HCT116 (cell line): ENCODE measurements at regions not wholly inside any gene's neighbourhood (a gene's known extent, or its start where the extent isn't known, plus 50 kb on each side); places are given as distances from the start of the nearest gene placed in this dataset.

Experiments used
- ATAC-seq: fragments of 200-7000 bp; cut with Tn5 transposase; 2 replicates; pipeline ENCODE4 v1.9.1; 2020; ENCODE audit warnings: mild to moderate bottlenecking, moderate library complexity
- BruUV-seq: library from RNA; stranded (reverse); fragments of 400-500 nt; replicated peaks from 2 replicates; lab custom pipeline; 2021; lab: Mats Ljungman, UMichigan
- CTCF ChIA-PET: fragments of 300-600 bp; sonication (Branson Sonifier 250); formaldehyde crosslinking; loops from one replicate; lab custom pipeline; 2021; ENCODE audit warnings: antibody characterized with exemption; lab: Charles Lee
- POLR2A ChIA-PET: fragments of 300-600, 350-600 bp; sonication (Branson Sonifier 250); formaldehyde crosslinking; loops from one replicate; lab custom pipeline; 2021; ENCODE audit warnings: antibody characterized with exemption; lab: Charles Lee
- RAD21 ChIA-PET, 2 experiments: fragments of 300-600 bp; sonication (Branson Sonifier 250); formaldehyde crosslinking; loops; one replicate each; lab custom pipeline; 2023; ENCODE audit warnings: low total read pairs in 2 of 2; ENCODE audit not compliant: uncharacterized antibody in 2 of 2, unreplicated experiment in 2 of 2, low non-redundant PET in 1 of 2; lab: Charles Lee
- DNase-seq: peaks from one replicate; pipeline ENCODE4 v3.0.0-alpha.2; 2010; ENCODE audit warnings: low read depth, low spot score
- H2AFZ ChIP-seq: fragments of 200-600 bp; shearing (Covaris generic), sonication (generic); 2 replicates; pipeline ENCODE4 v1.6.1; 2017; ENCODE audit warnings: low read depth, mixed run types, mixed read lengths, antibody characterized with exemption, low read length; ENCODE audit not compliant: poor library complexity, severe bottlenecking
- H3K27ac ChIP-seq: 2 replicates; pipeline ENCODE4 v1.5.1; 2012; ENCODE audit warnings: low read depth, low read length
- H3K27me3 ChIP-seq: fragments of 200-600 bp; sonication (generic); 2 replicates; pipeline ENCODE4 v1.6.1; 2016; ENCODE audit warnings: mixed run types, low read length, mixed read lengths; ENCODE audit not compliant: insufficient read depth
- H3K36me3 ChIP-seq, 2 experiments: fragments of 200-500 bp in 1 of 2; fragments of 200-600 bp in 1 of 2; sonication (Bioruptor generic) in 1 of 2; sonication (generic) in 1 of 2; 2 replicates each; pipeline versions ENCODE4 v1.5.1 to v1.6.1; 2014 to 2016; ENCODE audit warnings: low read length in 2 of 2, inconsistent platforms in 1 of 2, mixed read lengths in 1 of 2, mixed run types in 1 of 2; ENCODE audit not compliant: insufficient read depth in 2 of 2, control insufficient read depth in 1 of 2
- H3K4me1 ChIP-seq, 2 experiments: fragments of 200-600 bp in 1 of 2; sonication (generic) in 1 of 2; 2 replicates each; pipeline versions ENCODE4 v1.5.1 to v1.6.1; 2012 to 2017; ENCODE audit warnings: low read length in 2 of 2, inconsistent platforms in 1 of 2, mild to moderate bottlenecking in 1 of 2, mixed read lengths in 1 of 2, mixed run types in 1 of 2, moderate library complexity in 1 of 2; ENCODE audit not compliant: insufficient read depth in 2 of 2, control insufficient read depth in 1 of 2
- H3K4me2 ChIP-seq: fragments of 200-600 bp; sonication (generic); 2 replicates; pipeline ENCODE4 v1.6.1; 2017; ENCODE audit warnings: mixed run types, low read length, mixed read lengths
- H3K4me3 ChIP-seq, 2 experiments: fragments of 200-600 bp in 1 of 2; sonication (generic) in 1 of 2; replicated peaks in 1 of 2; 2 replicates each; pipeline ENCODE4 v1.5.1; 2011 to 2016; ENCODE audit warnings: low read length in 2 of 2, control low read depth in 1 of 2, low read depth in 1 of 2, mild to moderate bottlenecking in 1 of 2, mixed read lengths in 1 of 2, mixed run types in 1 of 2
- H3K79me2 ChIP-seq: fragments of 200-600 bp; sonication (generic); 2 replicates; pipeline ENCODE4 v1.6.1; 2017; ENCODE audit warnings: mild to moderate bottlenecking, mixed run types, low read length, moderate library complexity, mixed read lengths; ENCODE audit not compliant: insufficient read depth
- H3K9ac ChIP-seq: fragments of 200-600 bp; sonication (generic); 2 replicates; pipeline ENCODE4 v1.6.1; 2016; ENCODE audit warnings: low read length, mixed read lengths
- H3K9me2 ChIP-seq: fragments of 200-600 bp; sonication (generic), shearing (Covaris generic); 2 replicates; pipeline ENCODE4 v1.6.1; 2017; ENCODE audit warnings: mixed run types, mild to moderate bottlenecking, moderate library complexity; ENCODE audit not compliant: insufficient read depth
- H3K9me3 ChIP-seq, 2 experiments: fragments of 200-500 bp in 1 of 2; fragments of 200-600 bp in 1 of 2; sonication (Bioruptor generic) in 1 of 2; sonication (generic) in 1 of 2; 2 replicates each; pipeline ENCODE4 v1.6.1; 2014 to 2017; ENCODE audit warnings: low read length in 2 of 2, mixed read lengths in 2 of 2, inconsistent platforms in 1 of 2, low read depth in 1 of 2, mild to moderate bottlenecking in 1 of 2, mixed run types in 1 of 2, moderate library complexity in 1 of 2; ENCODE audit not compliant: control insufficient read depth in 1 of 2, insufficient read depth in 1 of 2
- H4K20me1 ChIP-seq: fragments of 200-600 bp; sonication (generic), shearing (Covaris generic); 2 replicates; pipeline ENCODE4 v1.6.1; 2017; ENCODE audit warnings: mixed run types, mild to moderate bottlenecking, moderate library complexity; ENCODE audit not compliant: insufficient read depth
- JUND ChIP-seq: IDR thresholded peaks from 2 replicates; pipeline ENCODE4 v1.6.1; 2012
- TCF7L2 ChIP-seq: IDR thresholded peaks from 2 replicates; pipeline ENCODE4 v1.7.0; 2011; ENCODE audit warnings: borderline replicate concordance, inconsistent platforms; ENCODE audit not compliant: insufficient read depth, insufficient read length; ENCODE audit errors: extremely low read depth
- ZNF274 ChIP-seq: fragments of 200-500 bp; sonication (Bioruptor generic); IDR thresholded peaks from 2 replicates; pipeline ENCODE4 v1.6.1; 2014; ENCODE audit warnings: mild to moderate bottlenecking, low read depth, low read length, inconsistent platforms
- intact Hi-C: fragments of 100-400 bp; cut with micrococcal nuclease; formaldehyde crosslinking; loops from 2 replicates; pipeline ENCODE4 v1.10.0; 2022
- TF ChIP-seq, protein P1 (sequence below): IDR thresholded peaks from 2 replicates; pipeline ENCODE4 v1.6.1; 2012

DNA sequence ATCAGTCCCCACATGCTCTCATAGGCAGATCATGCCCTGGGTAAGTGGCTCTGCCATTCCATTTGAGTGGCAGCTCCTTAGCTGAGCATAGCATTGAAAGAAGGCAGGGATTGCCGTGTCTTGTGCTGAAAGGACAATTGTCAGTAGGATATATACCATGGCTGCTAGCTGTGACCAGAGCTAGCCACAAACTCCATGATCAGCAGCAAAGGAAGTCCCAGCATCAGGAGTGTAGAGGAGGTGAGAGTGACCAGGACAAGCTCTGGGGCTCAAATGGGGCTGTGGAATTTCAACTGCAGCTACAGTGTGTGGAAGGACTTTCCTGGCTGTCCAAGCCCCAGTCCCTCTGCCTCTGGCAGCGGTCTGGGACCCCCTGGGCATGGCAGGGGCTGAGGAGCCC lies 54.4 kb upstream of the LGALSL start:
- Histone ChIP-seq H3K4me3 (no peak overlapping the region), H3K4me2 (no peak overlapping the region), H3K79me2 (no peaks in the 10 kb centered on the region), H3K9me3 (no peaks in the 10 kb centered on the region), H3K4me1 (peaks cover 21 to 35% of the 10 kb centered on the region in 2 experiments; a peak in 3 of 4 replicates), H3K9ac (no peak overlapping the region), H3K36me3 (no peaks in the 10 kb centered on the region), H2AFZ (no peak overlapping the region), H3K27ac (no peak overlapping the region), H3K27me3 (no peaks in the 10 kb centered on the region), H4K20me1 (no peaks in the 10 kb centered on the region), H3K9me2 (no peaks in the 10 kb centered on the region)
- TF ChIP-seq ZNF274: no peak
- TF ChIP-seq, protein P1, sequence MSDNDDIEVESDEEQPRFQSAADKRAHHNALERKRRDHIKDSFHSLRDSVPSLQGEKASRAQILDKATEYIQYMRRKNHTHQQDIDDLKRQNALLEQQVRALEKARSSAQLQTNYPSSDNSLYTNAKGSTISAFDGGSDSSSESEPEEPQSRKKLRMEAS: no peak
- ChIA-PET CTCF (no interaction called here), POLR2A (no interaction called here), RAD21 (no interaction called here)
- intact Hi-C loops: no loop called here
- DNase-seq: no peak
- BruUV-seq: no TSS peak
- ATAC-seq: no peak

DNA sequence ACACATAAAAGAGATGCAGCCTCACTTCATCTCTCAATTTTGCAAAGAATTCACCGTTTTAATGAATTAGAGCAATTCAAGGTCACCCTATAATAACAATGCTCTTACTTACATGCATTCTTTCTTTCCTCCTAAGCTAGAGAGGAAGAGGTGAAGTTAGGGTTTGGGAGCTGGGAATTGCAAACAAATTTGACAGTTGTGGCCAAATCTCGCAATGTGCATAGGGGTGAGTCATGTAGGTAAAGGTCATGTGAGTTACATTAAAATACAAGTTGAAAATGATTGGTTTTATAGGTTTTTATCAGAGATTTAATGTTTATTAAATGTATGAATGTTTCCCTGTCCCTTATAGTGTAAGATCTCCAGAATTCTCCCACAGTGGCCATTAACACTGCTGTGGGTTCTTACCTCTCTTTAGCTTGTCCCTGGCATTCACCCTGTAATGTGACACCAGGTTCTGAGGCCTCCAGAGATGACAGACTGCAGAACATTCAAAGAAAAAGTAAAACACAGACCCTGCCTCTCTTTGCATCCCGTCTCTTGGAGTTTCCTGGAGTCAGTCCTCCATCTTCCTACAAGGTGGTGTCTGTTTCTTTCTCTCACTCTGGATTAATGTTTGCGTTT lies 53.7 kb upstream of the LGALSL start:
- POLR2A ChIA-PET: no interaction called here
- no peak overlapping the region for H3K4me3 ChIP-seq
- peak overlapping the region; percentile 4; the same call in 1 of the 2 replicates for H3K4me2 ChIP-seq

More for the DNA sequence above, 53.7 kb upstream of the LGALSL start:
- ChIA-PET RAD21 (no interaction called here), CTCF (no interaction called here)
- DNase-seq (no peak), ATAC-seq (peak; percentile 46; the same call in 1 of the 2 replicates)
- peaks cover 21 to 35% of the 10 kb centered on the region in 2 experiments; a peak in 3 of 4 replicates for H3K4me1 ChIP-seq
- no peaks in the 10 kb centered on the region for H3K9me3 ChIP-seq
- no peak for TF ChIP-seq TCF7L2
- TF ChIP-seq JUND: no peak
- H4K20me1 ChIP-seq: no peaks in the 10 kb centered on the region
- H3K9ac ChIP-seq: no peak overlapping the region
- H3K27me3 ChIP-seq: no peaks in the 10 kb centered on the region
- intact Hi-C loops: no loop called here
- H3K79me2 ChIP-seq: no peaks in the 10 kb centered on the region
- H3K9me2 ChIP-seq: no peaks in the 10 kb centered on the region
- BruUV-seq: no TSS peak
- no peak overlapping the region for H2AFZ ChIP-seq
- no peak overlapping the region for H3K27ac ChIP-seq
- no peaks in the 10 kb centered on the region for H3K36me3 ChIP-seq
